ENCODE measurements at regions not wholly inside any gene's neighbourhood (a gene's known extent, or its start where the extent isn't known, plus 50 kb on each side); places are given as distances from the start of the nearest gene placed in this dataset.

DNA sequence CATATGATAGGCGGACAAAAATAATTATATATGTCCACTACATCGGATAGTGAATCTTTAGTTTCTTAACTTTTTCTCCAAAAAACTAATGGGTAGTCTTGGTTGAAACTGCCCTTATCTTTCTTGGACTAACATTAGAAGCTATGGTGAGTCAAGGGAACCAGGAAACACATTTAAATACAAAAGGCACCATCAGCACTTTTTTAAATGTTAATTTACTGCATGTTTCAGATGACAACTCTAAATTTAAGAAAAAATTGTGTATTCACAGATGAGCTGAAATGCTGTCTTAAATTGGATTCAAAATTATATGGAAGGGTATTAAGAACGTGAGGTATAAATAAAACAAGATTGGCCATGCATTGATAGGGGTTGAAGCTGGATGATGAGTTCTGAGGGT lies 75.6 kb upstream of the CERS6 start:
- no peak for DNase-seq

- no peak for DNase-seq
Observed at GRCh38 chr2:168392024-168392423, 64.0 kb upstream of the CERS6 start.

- DNase-seq = no peak
Observed at GRCh38 chr2:168392797-168393196, 63.3 kb upstream of the CERS6 start.

- no peak for DNase-seq
Observed at GRCh38 chr2:168394262-168394661, 61.8 kb upstream of the CERS6 start.

- DNase-seq = no peak
Observed at GRCh38 chr2:168396131-168396530, 59.9 kb upstream of the CERS6 start.

DNA sequence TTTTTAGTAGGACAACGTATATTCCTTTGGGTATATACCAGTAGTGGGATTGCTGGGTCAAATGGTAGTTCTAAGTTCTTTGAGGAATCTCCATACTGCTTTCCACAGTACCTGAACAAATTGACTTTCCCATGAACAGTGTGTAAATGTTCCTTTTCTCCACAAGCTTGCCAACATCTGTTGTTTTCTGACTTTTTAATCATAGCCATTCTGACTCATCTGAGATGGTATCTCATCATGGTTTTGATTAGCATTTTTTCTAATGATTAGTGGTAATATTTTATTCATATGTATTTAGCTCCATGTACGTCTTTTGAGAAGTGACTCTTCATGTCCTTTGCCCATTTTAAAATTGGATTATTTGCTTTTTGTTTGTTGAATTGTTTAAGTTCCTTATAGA lies 58.4 kb upstream of the CERS6 start:
- no peak for DNase-seq

- DNase-seq = no peak
Observed at GRCh38 chr2:168401048-168401556, 55.0 kb upstream of the CERS6 start.

GRCh38 chr2:168401771-168402170 lies 54.3 kb upstream of the CERS6 start:
- no peak for DNase-seq

DNA sequence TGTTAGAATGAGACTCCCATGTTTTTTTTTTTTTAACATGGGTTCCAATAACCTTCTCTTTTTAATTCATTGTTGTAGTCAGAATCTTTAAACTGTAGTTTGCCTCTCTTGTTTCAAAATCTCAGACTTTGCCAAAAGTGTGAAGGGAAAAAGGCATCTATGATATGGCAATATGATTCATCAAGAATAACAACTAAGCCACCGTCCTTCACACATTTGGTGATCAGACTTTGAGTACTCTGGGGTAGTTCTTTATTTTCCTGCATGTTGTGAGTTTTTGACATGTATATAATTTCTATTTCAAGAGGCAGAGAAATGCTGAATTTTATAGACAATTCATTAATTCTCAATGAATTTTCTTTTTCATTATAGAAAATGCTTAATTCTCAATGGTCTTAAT lies 53.5 kb upstream of the CERS6 start:
- no peak for DNase-seq

- no peak for DNase-seq
Observed at GRCh38 chr2:168403736-168404135, 52.3 kb upstream of the CERS6 start.

- no peak for DNase-seq
Observed at GRCh38 chr2:168404764-168405163, 51.3 kb upstream of the CERS6 start.

Data from NCI-H1694 (cell line).